SK-N-SH treated with all-trans-retinoic acid at 6 μM for 48 hours (cell line): ENCODE measurements at regions not wholly inside any gene's neighbourhood (a gene's known extent, or its start where the extent isn't known, plus 50 kb on each side); places are given as distances from the start of the nearest gene placed in this dataset.

Experiments used
- ATAC-seq: fragments of 200-7000 bp; cut with Tn5 transposase; 3 replicates; pipeline ENCODE4 v1.9.1; 2020; ENCODE audit warnings: mild to moderate bottlenecking, moderate library complexity
- ARNTL ChIP-seq: fragments of 450-650 bp; formaldehyde crosslinking; IDR thresholded peaks from 2 replicates; pipeline ENCODE4 v1.5.0; 2020; ENCODE audit warnings: low read depth, mild to moderate bottlenecking, moderate library complexity, borderline replicate concordance
- CSDC2 ChIP-seq: fragments of 250-450 bp; sonication (Bioruptor Pico); IDR thresholded peaks from 2 replicates; pipeline ENCODE4 v1.5.0; 2020; ENCODE audit warnings: mild to moderate bottlenecking, moderate library complexity
- CSRNP3 ChIP-seq: fragments of 250-450 bp; sonication (Bioruptor Pico); IDR thresholded peaks from 2 replicates; pipeline ENCODE4 v1.5.1; 2021; ENCODE audit warnings: mild to moderate bottlenecking, moderate library complexity
- ESRRG ChIP-seq: fragments of 250-450 bp; sonication (Bioruptor Pico); IDR thresholded peaks from 2 replicates; pipeline ENCODE4 v1.6.1; 2021; ENCODE audit warnings: mild to moderate bottlenecking
- OSR1 ChIP-seq: fragments of 250-450 bp; sonication (Bioruptor Pico); IDR thresholded peaks from 2 replicates; pipeline ENCODE4 v1.8.0; 2022; ENCODE audit warnings: moderate library complexity, mild to moderate bottlenecking, inconsistent platforms
- PATZ1 ChIP-seq: fragments of 250-450 bp; sonication (Bioruptor Pico); IDR thresholded peaks from 2 replicates; pipeline ENCODE4 v1.8.0; 2020; ENCODE audit warnings: mild to moderate bottlenecking, moderate library complexity, borderline replicate concordance
- PPARA ChIP-seq: fragments of 250-450 bp; sonication (Bioruptor Pico); IDR thresholded peaks from 2 replicates; pipeline ENCODE4 v1.5.0; 2020; ENCODE audit warnings: mild to moderate bottlenecking, borderline replicate concordance
- RARB ChIP-seq: fragments of 250-450 bp; sonication (Bioruptor Pico); IDR thresholded peaks from 2 replicates; pipeline ENCODE4 v1.8.0; 2021; ENCODE audit warnings: mild to moderate bottlenecking, moderate library complexity
- TCF4 ChIP-seq: fragments of 250-450 bp; sonication (Bioruptor Pico); IDR thresholded peaks from 2 replicates; pipeline ENCODE4 v1.8.0; 2021; ENCODE audit warnings: mild to moderate bottlenecking, moderate library complexity, borderline replicate concordance
- TOX ChIP-seq: fragments of 250-450 bp; sonication (Bioruptor Pico); IDR thresholded peaks from 2 replicates; pipeline ENCODE4 v1.8.0; 2021; ENCODE audit warnings: mild to moderate bottlenecking, moderate library complexity, borderline replicate concordance
- TSHZ2 ChIP-seq: fragments of 250-450 bp; sonication (Bioruptor Pico); IDR thresholded peaks from 2 replicates; pipeline ENCODE4 v1.5.0; 2020; ENCODE audit warnings: mild to moderate bottlenecking, moderate library complexity
- ZC3H10 ChIP-seq: fragments of 250-450 bp; sonication (Bioruptor Pico); IDR thresholded peaks from 2 replicates; pipeline ENCODE4 v1.5.1; 2021; ENCODE audit warnings: mild to moderate bottlenecking, moderate library complexity
- ZFP3 ChIP-seq: fragments of 250-450 bp; sonication (Bioruptor Pico); IDR thresholded peaks from 2 replicates; pipeline ENCODE4 v1.5.0; 2020; ENCODE audit warnings: mild to moderate bottlenecking, moderate library complexity
- ZFP30 ChIP-seq: fragments of 450-650 bp; formaldehyde crosslinking; IDR thresholded peaks from 2 replicates; pipeline ENCODE4 v1.5.0; 2022; ENCODE audit warnings: mild to moderate bottlenecking, moderate library complexity
- ZNF70 ChIP-seq: fragments of 450-650 bp; formaldehyde crosslinking; IDR thresholded peaks from 2 replicates; pipeline ENCODE4 v1.5.0; 2020; ENCODE audit warnings: mild to moderate bottlenecking, moderate library complexity
- TF ChIP-seq, protein P1 (sequence below): fragments of 250-450 bp; sonication (Bioruptor Pico); IDR thresholded peaks from 2 replicates; pipeline ENCODE4 v1.5.1; 2020; ENCODE audit warnings: low read depth, mild to moderate bottlenecking, moderate library complexity

GRCh38 chr17:68734187-68734900 lies 133.2 kb upstream of the FAM20A start:
- TF ChIP-seq ZNF70, result no peak
- ATAC-seq, result no peak

DNA sequence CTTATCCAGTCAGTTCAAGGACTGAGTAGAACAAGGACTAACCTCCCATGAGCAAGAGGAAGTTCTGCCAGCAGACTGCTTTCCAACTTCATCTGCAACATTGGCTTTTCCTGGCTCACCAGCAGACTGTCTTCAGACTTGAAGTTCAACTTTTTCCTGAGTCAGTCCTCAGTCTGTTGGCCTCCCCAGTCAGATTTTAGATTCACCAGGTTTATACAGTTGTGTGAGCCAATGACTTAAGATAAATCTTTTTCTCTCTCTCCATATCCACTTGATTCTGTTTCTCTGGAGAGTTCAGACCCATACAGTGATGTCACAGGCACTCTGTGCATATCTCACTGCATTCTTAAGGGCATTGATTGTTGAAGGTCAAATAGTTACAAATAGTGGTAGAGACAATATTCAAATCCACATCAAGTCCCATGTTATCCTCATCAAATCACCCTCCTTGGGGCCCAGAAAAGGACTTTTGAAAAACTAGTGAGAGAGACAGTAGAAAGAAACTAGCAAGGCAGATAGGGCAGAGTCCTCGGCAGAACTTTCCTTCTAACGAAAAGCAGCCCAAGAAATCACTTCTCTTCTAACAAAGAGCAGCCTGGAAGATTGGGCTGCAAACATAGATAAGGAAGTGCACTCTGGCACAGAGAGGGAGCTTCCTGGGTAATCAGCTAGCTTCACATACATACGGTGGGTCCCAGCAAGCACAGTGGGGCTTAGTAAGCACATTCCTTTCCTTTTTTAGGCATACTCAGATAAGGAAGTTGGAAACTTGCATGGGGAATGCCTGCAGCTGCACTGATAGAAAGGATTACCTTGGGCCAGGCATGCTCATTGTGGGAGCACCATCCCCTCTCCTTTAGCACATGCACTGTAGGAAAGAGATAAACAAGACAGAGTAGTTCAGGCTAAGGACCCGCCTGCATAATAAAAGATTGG lies 132.3 kb upstream of the FAM20A start:
- no peak; the same call in 2 of the 3 replicates for ATAC-seq
- TF ChIP-seq, protein P1, sequence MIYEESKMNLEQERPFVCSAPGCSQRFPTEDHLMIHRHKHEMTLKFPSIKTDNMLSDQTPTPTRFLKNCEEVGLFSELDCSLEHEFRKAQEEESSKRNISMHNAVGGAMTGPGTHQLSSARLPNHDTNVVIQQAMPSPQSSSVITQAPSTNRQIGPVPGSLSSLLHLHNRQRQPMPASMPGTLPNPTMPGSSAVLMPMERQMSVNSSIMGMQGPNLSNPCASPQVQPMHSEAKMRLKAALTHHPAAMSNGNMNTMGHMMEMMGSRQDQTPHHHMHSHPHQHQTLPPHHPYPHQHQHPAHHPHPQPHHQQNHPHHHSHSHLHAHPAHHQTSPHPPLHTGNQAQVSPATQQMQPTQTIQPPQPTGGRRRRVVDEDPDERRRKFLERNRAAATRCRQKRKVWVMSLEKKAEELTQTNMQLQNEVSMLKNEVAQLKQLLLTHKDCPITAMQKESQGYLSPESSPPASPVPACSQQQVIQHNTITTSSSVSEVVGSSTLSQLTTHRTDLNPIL (CRISPR knock-in tag), result no peak
- TF ChIP-seq CSRNP3 (no peak), TCF4 (CRISPR knock-in tag) (no peak), ESRRG (CRISPR knock-in tag) (no peak), OSR1 (no peak), TSHZ2 (CRISPR knock-in tag) (no peak), RARB (CRISPR knock-in tag) (no peak), ZNF70 (no peak), ZC3H10 (CRISPR knock-in tag) (no peak)
- TF ChIP-seq, all 23 proteins: peak for 0

GRCh38 chr17:68732301-68732749 lies 131.2 kb upstream of the FAM20A start:
- TF ChIP-seq ARNTL (CRISPR knock-in tag) (no peak), TSHZ2 (CRISPR knock-in tag) (no peak), RARB (CRISPR knock-in tag) (no peak), TOX (CRISPR knock-in tag) (no peak), CSRNP3 (no peak), ESRRG (CRISPR knock-in tag) (no peak), PPARA (CRISPR knock-in tag) (no peak), ZC3H10 (CRISPR knock-in tag) (no peak)
- ATAC-seq, result no peak

DNA sequence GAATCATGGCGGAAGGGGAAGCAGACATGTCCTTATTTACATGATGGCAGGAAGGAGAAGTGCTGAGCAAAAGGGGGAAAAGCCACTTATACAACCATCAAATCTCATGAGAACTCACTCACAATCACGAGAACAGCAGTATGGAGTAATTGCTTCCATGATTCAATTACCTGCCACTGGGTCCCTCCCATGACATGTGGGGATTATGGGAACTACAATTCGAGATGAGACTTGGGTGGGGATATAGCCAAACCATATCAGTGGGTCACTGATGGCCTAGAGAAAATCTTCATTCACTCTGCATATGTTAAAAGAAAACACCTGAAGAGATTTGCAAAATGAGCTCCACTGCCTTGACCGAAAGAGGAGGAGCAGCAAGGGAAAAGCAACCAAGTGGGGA lies 130.3 kb upstream of the FAM20A start:
- no peak for ATAC-seq

More for the DNA sequence above, 130.3 kb upstream of the FAM20A start:
- TF ChIP-seq ZFP3 (CRISPR knock-in tag) (no peak), CSDC2 (no peak), ESRRG (CRISPR knock-in tag) (no peak), CSRNP3 (no peak), ZFP30 (CRISPR knock-in tag) (no peak), ZC3H10 (CRISPR knock-in tag) (no peak), PATZ1 (CRISPR knock-in tag) (no peak), OSR1 (no peak)
